Body of pancreas (tissue), 4 donors: ENCODE measurements at regions not wholly inside any gene's neighbourhood (a gene's known extent, or its start where the extent isn't known, plus 50 kb on each side); places are given as distances from the start of the nearest gene placed in this dataset.

Experiments
- POLR2A ChIP-seq, 3 donors: fragments of 450-650 bp; IDR thresholded peaks; one replicate each; pipeline ENCODE4 v1.6.1; 2016; ENCODE audit warnings: antibody characterized with exemption in 3 of 3, mild to moderate bottlenecking in 2 of 3
- TF ChIP-seq, protein P1 (sequence below), 7 experiments: fragments of 450-650 bp in 4 of 7; fragments of 200-600 bp in 3 of 7; sonication (generic) in 3 of 7; IDR thresholded peaks; one replicate each; pipeline ENCODE4 v1.5.1; 2016 to 2019; ENCODE audit warnings: antibody characterized with exemption in 7 of 7

DNA sequence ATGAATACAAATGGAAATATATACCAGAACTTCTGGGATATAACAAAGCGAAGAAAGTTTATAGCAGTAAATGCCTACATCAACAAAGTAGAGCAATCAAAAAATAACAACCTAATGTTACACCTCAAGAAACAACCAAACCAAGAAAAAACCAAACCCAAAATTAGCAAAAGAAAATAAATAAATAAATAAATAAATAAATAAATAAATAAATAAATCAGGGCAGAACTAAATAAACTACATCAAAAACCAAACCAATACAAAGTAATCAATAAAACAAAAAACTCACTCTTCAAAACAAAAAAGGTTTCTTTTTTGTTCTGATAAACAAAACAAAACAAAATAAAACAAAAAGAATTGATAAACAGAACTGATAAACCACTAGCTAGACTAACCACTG, 88.4 kb upstream of the SPIN4 start:
- TF ChIP-seq, protein P1, sequence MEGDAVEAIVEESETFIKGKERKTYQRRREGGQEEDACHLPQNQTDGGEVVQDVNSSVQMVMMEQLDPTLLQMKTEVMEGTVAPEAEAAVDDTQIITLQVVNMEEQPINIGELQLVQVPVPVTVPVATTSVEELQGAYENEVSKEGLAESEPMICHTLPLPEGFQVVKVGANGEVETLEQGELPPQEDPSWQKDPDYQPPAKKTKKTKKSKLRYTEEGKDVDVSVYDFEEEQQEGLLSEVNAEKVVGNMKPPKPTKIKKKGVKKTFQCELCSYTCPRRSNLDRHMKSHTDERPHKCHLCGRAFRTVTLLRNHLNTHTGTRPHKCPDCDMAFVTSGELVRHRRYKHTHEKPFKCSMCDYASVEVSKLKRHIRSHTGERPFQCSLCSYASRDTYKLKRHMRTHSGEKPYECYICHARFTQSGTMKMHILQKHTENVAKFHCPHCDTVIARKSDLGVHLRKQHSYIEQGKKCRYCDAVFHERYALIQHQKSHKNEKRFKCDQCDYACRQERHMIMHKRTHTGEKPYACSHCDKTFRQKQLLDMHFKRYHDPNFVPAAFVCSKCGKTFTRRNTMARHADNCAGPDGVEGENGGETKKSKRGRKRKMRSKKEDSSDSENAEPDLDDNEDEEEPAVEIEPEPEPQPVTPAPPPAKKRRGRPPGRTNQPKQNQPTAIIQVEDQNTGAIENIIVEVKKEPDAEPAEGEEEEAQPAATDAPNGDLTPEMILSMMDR (IDR thresholded peaks at IDR 0.05) = no peak
- TF ChIP-seq POLR2A (IDR thresholded peaks at IDR 0.05) = no peak
